T-helper 9 cell (primary cell): ENCODE measurements at regions not wholly inside any gene's neighbourhood (a gene's known extent, or its start where the extent isn't known, plus 50 kb on each side); places are given as distances from the start of the nearest gene placed in this dataset.
"Not testable (repeated sequence)": the region's sequence is repeated elsewhere in the genome, so short reads cannot be mapped to it uniquely, and the experiment has no call there.

ENCODE experiments used
- DNase-seq: peaks from one replicate; pipeline ENCODE4 v3.0.0-alpha.2; 2020

DNA sequence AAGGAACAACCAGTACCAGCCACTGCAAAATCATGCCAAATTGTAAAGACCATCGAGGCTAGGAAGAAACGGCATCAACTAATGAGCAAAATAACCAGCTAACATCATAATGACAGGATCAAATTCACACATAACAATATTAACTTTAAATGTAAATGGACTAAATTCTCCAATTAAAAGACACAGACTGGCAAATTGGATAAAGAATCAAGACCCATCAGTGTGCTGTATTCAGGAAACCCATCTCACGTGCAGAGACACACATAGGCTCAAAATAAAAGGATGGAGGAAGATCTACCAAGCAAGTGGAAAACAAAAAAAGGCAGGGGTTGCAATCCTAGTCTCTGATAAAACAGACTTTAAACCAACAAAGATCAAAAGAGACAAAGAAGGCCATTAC, 97.6 kb downstream of the GPX5 start:
- DNase-seq = not testable (repeated sequence)

DNA sequence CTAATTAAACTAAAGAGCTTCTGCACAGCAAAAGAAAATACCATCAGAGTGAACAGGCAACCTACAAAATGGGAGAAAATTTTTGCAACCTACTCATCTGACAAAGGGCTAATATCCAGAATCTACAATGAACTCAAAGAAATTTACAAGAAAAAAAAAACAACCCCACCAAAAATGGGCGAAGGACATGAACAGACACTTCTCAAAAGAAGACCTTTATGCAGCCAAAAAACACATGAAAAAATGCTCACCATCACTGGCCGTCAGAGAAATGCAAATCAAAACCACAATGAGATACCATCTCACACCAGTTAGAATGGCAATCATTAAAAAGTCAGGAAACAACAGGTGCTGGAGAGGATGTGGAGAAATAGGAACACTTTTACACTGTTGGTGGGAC, 100.7 kb downstream of the GPX5 start:
- not testable (repeated sequence) for DNase-seq

DNA sequence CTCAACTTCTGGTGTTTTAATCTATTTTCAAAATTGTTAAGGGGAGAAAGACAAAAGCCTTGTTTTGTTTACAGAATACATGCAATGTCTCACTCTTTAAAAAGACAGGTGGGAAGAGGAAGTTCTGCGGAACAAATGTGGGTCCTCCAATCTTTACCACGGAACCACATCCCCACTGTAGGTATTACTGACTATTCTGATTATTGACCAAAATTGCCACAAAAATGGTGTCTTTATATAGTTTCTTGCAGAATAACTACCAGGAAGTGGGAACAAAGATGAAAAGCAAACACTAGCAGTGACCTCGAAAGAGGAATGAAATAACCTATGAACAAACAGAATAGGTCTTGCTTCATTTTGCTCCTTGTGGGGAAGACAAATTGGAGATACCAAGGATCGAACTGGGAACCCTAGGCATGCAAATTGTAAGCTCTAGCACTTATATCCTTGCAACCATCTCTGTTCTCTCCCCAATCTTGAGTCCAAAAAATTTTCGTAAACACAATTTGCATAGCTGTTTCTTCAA, 106.7 kb downstream of the GPX5 start:
- no peak for DNase-seq

DNA sequence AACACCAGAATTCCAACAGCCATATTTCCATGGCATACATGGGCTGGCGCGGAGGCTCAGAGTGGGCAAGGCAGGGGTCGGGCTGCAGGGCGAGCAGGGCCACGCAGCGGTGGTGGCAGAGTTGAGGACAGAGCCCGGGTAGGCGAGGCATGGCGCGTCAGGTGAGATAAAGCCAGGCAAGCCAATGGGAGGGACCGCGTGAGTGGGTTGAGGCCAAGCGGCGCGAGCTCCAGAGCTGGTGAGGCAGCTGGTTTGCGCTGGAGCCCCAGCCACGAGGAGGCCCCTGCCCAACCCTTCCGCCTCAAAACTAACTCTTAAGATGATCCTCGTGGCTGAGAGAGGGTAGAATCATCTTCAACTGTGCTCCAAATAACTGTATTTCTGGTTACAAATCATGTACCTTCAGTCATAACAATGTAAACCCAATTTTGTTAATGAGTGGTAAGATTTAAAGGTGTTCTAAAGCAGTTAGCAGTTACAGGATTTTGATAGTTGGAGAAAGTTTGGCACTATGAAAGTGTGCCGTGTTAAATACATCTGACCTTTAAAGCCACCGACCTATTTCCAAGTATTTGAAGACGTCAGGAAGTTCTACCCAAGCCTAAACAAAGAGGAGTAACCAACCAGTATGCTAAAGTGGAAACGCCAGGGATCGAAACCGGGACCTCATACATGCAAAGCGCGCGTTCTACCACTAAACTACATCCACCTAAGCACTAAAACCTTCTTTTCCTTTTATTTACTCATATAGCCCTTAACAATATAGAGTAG, 107.9 kb downstream of the GPX5 start:
- DNase-seq = no peak

DNA sequence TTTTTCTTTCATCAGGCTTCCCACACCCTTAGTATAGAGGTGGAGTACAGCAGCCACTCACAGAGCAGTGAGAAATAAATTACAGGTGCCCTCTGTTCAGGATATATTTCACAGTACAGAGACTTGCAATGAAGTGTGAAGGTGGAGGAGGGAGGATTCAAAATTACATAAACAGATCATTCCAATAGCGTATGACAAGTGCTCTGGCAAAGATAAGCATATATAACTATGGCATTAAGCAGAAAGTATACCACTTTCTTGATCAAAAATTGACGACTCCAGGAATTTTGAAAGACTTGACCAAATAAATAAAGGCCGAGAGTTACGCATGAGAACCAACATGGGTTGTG, 108.7 kb downstream of the GPX5 start:
- DNase-seq = no peak

DNA sequence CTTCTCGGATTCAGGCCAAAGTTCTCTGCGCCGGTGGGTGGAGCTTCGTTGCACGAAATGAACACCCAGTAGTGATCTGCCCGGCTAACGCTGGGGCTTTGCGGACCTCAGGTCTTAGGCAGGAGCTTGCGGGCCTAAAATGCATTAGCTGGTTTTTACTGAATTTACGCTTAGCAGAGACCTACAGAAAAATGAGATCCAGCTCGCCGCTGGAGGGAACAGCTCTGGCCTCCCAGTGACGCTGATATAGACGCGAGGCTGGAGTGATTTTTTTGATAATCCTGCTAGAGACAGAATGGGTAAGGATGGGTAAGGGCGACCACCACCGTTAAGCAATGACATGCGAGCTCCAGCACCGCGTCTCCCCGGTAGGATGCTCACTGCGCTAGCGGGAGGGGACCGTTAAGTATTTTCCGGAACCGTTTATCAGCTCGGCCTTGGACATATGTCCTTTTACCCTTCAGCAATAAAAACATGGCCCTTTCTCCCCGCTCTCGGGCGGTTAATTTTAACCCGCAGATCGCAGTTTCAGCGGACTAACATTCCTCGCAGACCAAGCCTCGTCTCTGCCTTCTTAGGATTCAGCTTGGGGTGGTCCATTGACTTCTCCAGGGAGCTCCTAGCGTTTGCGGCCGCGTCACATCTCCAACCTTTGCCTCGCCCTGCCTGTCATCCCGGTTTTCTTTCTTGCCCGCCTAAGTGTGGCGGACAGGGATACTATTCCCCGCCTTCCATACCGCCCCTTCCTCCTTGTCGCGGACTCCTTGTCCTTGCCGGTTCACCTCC, 109.3 kb downstream of the GPX5 start:
- no peak for DNase-seq

DNA sequence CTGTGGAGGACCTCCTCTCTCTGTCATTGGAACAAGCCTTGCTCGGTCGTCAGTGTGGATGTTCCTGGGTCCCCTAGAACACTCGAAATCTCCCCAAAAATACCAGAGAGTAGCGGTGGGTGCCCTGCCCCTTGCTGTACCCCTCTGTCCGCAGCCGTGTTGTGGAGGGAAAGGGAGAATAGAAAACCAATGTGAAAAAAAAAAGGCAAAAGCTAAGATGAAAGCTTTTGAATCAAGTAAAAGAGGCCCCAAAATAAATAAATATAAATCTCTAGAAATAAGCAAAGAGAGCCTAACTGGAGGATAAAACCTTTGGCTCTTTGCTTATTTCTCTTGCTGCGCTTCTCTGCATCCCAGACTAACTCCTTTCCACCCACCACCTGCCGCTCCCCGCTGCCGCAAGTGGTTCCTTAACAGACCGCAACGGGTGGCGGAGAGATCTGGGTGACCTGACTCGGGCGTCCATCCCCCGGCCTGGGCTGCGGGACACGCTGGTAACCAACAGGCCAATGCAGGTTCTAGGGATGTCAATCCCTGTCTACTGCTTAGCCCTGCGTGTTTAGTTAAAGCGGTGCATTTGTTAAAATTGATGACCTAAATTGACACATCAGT, 110.0 kb downstream of the GPX5 start:
- DNase-seq = no peak

DNA sequence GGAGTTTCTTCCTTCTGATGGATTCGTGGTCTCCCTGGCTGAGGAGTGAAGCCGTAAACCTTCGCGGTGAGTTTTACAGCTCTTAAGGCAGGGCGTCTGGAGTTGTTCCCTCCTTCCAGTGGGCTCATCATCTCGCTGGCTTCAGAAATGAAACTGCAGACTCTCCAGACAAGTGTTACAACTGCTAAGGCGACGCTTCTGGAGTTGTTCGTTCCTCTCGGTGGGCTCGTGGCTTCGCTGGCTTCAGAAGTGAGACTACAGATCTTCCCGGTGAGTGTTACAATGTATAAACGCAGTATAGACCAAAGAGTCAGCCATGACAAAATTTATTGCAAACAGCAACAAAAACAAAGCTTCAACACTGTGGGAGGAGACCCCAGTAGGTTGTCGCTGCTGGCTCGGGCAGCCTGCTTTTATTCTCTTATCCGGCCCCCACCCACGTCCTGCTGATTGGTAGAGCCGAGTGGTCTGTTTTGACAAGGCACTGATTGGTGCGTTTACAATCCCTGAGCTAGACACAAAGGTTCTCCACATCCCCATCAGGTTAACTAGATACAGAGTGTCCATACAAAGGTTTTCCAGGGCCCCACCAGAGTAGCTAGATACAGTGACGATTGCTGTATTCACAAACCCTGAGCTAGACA, 113.2 kb downstream of the GPX5 start:
- DNase-seq = no peak

DNA sequence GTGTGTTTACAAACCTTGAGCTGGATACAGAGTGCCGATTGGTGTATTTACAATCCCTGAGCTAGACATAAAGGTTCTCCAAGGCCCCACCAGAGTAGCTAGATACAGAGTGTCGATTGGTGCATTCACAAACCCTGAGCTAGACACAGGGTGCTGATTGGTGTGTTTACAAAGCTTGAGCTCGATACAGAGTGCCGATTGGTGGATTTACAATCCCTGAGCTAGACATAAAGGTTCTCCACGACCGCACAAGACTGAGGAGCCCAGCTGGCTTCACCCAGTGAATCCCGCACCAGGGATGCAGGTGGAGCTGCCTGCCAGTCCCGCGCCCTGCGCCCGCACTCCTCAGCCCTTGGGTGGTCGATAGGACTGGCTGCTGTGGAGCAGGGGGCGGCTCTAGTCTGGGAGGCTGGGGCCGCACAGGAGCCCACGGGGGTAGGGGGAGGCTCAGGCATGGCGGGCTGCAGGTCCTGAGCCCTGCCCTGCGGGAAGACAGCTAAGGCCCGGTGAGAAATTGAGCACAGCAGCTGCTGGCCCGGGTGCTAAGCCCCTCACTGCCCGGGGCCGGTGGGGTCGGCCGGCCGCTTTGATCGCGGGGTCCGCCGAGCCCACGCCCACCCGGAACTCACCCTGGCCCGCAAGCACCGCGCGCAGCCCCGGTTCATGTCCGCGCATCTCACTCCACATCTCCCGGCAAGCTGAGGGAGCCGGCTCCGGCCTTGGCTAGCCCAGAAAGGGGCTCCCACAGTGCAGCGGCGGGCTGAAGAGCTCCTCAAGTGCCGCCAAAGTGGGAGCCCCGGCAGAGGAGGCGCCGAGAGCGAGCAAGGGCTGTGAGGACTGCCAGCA, 114.0 kb downstream of the GPX5 start:
- not testable (repeated sequence) for DNase-seq

DNA sequence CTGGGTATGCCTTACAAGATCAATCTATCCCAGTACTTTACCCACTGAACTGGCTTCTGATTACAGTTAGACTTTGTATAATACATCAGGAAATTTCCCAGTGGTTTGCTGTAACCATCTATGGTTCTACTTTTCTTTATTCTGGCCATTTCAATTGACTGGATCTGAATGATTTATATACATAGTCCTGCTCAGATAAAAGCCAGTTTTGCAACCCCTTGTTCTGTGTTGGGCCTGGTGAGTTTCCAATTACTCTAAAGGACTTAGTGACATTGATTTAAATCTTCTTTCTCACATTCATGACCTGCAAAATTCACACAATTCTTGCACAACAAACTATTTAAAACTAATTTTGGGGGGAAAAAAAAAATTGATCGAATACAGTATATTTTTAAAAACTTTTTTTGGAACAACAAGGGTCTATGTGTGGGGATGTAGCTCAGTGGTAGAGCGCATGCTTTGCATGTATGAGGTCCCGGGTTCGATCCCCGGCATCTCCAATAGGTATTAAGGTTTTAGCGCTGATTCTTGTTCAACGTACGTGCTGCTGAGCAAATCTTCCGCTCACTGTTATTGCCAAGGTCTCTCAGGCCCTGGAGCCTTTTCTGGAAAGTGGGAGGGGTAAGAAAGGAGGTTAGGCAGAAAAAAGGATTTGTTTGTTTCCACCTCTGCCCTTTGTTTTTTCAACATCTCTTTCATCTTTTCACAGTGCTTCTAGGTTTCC, 117.5 kb downstream of the GPX5 start:
- no peak for DNase-seq

DNA sequence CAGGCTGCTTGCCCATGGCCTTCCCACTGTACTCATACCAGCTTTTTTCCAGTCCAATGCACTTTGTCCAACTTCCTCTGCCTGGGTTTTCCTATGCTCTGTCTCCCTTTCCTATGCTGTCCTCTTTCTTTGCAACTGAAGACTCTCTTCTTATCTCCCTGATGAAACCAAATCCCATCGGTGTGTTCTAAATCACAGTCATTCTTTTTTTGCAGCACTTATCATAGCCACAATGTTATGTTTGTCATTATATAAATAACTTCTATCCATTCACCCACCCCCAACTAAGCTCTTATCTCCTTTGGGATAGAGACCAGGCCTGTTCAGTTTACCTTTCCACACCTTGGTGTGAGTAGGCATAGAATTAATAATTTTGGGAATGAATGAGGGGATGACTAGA, 121.0 kb downstream of the GPX5 start:
- DNase-seq = no peak

DNA sequence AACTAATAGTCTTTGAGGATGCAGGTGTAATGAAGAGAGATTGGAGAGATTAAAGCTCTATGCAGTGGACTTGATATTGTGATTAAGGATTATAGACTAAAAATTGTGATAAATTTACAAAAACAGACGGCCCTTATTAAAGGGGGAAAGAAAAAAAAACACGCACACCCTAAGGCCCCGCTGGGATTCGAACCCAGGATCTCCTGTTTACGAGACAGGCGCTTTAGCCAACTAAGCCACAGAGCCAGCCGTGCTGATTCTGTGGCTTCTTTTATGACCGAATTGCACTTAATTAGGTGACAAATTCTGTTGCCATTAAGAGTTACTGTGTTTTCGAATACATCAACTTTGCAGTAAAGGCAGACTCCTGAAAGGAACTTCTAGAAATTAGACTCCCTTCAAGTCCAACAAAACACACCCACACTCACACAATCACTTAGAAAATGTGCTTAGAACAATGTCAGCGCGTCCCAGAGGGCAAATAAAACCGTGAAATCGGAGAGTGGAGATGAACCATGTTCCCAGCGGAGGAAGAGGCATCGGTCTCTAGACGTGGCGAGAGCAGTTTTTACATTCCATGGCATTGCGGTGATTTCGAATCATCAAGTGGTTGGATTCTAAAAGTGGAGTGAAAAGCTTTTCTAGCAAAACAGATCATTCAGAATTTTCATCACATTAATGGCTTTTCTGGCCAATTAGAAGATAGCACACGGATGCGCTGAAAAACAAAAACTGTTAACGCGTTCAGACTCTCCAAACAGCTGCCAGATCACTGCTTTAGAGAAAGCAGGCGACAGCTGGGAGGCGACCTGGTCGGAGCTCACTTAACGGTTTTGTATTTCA, 122.6 kb downstream of the GPX5 start:
- no peak for DNase-seq

DNA sequence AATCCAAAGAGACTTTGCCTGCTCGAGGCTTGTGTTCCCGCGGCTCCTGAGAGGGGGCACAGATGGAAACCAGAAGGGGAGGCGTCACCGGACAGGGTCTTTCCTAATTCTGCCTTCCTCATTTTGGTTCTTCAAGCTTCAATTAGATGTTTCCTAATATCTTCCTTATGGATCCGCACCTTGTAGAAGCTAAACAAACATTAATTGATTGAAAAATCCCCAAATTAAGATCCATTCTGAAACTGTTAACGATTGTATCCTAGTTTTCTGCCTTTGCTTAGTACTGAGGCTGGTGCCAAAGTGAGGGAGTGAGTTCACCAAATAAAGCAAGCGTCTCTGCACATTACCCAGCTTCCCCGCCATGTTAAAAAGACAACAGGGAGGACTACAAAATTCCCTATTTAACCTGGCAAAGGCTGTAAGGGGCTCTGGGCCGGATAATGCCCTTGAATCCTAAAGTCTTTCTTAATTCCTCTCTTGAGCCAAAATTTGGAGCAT, 123.2 kb downstream of the GPX5 start:
- DNase-seq = no peak

DNA sequence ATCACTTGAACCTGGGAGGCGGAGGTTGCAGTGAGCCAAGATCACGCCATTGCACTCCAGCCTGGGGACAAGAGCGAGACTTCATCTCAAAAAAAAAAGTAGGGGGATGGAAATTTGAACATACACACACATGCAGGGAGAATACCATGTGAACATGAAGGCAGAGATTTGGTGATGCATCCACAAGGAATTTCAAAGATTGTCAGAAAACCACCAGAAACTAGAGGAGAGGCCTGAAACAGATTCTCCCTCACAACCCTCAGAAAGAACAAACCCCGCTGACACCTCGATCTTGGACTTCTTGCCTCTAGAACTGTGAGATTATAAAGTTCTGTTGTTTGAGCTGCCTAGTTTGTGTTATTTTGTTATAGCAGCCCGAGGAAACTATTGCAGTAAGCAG, 125.5 kb downstream of the GPX5 start:
- DNase-seq = no peak

DNA sequence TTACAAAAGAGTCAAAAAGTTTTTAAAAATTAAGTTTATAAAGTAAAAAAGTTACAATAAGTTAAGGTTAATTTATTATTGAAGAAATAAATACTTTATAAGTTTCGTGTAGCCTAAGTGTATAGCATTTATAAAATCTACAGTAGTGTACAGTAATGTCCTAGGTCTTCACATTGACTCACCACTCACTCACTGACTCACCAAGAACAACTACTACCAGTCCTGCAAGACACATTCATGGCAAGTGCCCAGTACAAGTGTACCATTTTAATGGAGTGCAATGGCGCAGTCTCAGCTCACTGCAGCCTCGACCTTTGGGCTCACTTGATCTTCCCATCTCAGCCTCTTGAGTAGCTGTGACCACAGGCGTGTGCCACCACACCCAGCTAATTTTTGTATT, 128.2 kb downstream of the GPX5 start:
- DNase-seq = no peak

DNA sequence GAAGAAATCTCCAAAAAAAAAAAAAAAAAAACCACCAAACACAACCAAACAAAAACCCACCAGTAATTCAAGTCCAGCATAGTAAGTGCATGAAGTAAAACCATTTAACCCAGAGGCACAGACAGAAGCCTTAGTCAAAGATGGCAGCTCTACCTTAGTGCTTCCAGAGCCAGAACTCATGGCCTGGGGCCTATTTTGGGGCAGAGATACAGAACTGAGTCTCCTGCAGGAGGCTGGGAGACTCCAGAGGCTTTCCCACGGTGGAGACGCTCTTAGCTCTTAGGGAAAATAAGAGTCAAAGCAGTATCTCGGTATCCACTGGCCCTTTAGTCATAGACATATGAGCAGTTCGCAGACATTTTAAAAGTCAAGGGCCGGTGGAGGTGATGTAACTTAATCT, 129.5 kb downstream of the GPX5 start:
- no peak for DNase-seq

DNA sequence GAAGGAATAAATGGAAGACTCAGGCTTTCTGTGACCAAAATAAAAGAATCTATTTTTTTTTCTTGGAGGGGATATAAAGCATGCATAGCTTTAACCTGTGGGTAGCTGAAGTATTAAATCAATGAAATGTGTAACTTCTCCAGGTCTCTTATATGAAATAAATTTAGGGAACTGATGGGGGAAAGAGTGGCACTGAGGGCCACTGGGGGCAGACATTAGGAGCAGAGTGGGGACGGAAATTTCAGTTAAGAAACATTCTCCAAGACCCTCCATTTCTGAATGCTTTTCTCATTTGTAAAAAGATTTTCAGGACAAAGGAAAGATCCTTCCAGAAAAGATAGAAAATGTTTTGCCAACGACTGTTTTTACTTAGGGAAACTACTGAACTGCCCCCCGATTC, 131.0 kb downstream of the GPX5 start:
- no peak for DNase-seq

DNA sequence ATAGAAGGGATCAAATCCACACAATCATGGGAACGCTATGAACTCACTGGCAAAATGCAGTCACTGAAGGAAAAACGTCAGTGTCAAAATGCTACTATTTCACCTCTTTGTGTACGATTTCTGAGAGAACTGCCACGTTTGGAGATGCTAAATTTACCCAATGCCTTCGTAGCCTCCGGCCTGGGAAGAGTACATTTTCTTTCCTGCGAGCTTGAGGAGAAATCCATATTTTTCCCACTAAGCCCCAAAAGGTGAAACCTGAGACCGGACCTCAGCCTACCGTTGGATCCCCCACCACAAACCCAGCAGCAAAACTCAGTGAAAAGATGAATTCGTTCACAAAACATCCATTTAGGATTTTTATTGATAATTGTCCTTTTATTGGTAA, 131.7 kb downstream of the GPX5 start:
- no peak for DNase-seq

DNA sequence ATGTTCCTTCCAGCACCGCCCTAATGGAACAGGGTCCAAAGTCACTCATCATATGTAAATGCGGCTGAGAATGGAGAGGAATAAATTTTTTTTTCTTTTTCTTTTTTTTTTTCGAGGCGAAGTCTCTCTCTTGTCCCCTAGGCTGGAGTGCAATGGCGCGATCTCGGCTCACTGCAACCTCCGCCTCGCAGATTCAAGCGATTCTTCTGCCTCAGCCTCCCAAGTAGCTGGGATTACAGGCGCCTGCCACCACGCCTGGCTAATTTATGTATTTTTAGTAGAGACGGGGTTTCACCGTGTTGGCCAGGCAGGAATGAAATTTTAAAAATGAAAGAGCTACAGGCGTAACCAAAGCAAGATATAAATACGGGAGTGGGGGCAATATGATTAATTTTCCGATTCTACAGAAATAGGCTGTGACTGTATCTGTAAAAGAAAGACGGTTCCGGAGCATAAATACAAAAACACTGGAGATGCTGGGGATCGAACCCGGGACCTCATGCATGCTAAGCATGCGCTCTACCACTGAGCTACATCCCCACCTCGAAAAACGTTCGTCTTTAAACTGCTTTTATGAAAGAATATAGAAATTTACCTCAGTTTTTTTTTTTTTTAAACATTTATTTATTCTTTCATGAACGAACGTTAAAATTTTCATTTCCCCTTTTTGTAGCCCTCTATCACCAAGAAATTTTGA, 132.2 kb downstream of the GPX5 start:
- DNase-seq = no peak
